Prostate gland (tissue), 2 donors: ENCODE measurements at regions not wholly inside any gene's neighbourhood (a gene's known extent, or its start where the extent isn't known, plus 50 kb on each side); places are given as distances from the start of the nearest gene placed in this dataset.

ENCODE experiments used
- DNase-seq: peaks from one replicate; pipeline ENCODE4 v3.0.0-alpha.2; 2019; ENCODE audit warnings: low spot score
- H3K27ac ChIP-seq, 2 donors: fragments of 200-600 bp; sonication (generic); 2 replicates each; pipeline ENCODE4 v1.5.1; 2017 to 2019
- H3K27me3 ChIP-seq: fragments of 200-600 bp; sonication (generic); replicated peaks from 2 replicates; pipeline ENCODE4 v1.5.1; 2019; ENCODE audit not compliant: insufficient read depth
- H3K36me3 ChIP-seq, 2 donors: fragments of 200-600 bp; sonication (generic); 1 replicate in 1 of 2; 2 replicates in 1 of 2; pipeline versions ENCODE4 v1.5.1 to v1.8.1; 2017 to 2019
- H3K4me1 ChIP-seq: fragments of 200-600 bp; sonication (generic); replicated peaks from 2 replicates; pipeline ENCODE4 v1.5.1; 2019
- H3K4me3 ChIP-seq, 2 donors: fragments of 200-600 bp; sonication (generic); 2 replicates each; pipeline ENCODE4 v1.5.1; 2017 to 2019
- H3K9me3 ChIP-seq: fragments of 200-600 bp; sonication (generic); 2 replicates; pipeline ENCODE4 v1.5.1; 2017
- CTCF ChIP-seq, 4 experiments: fragments of 200-600 bp in 2 of 4; fragments of 450-650 bp in 2 of 4; sonication (generic) in 2 of 4; IDR thresholded peaks; 1 replicate in 3 of 4; 2 replicates in 1 of 4; pipeline ENCODE4 v1.5.1; 2016 to 2019; ENCODE audit warnings: antibody characterized with exemption in 4 of 4, mild to moderate bottlenecking in 2 of 4, moderate library complexity in 2 of 4
- POLR2A ChIP-seq: fragments of 450-650 bp; IDR thresholded peaks from one replicate; pipeline ENCODE4 v1.6.1; 2016; ENCODE audit warnings: antibody characterized with exemption, mild to moderate bottlenecking
- POLR2AphosphoS5 ChIP-seq: sonication (generic); formaldehyde crosslinking; IDR thresholded peaks from one replicate; pipeline ENCODE4 v1.6.1; 2017; ENCODE audit warnings: antibody characterized with exemption
- WGBS: methylation state at CpG from one replicate; pipeline ENCODE4 v1.1.5; 2018; 5-methylcytosine and 5-hydroxymethylcytosine counted together
- intact Hi-C: fragments of 100-400 bp; cut with DNase I; formaldehyde crosslinking; loops from one replicate; pipeline ENCODE4 v1.14.2; 2022

GRCh38 chr2:59658906-59659635, 894.4 kb downstream of the BCL11A start:
- DNase-seq = no peak
- intact Hi-C loops = no loop called here
- H3K27ac ChIP-seq = no peak overlapping the region
- no peaks in the 10 kb centered on the region for H3K27me3 ChIP-seq
- no peaks in the 10 kb centered on the region for H3K4me1 ChIP-seq
- 85% methylated on average over 7 of the region's 7 CpGs for WGBS
- no peaks in the 10 kb centered on the region for H3K9me3 ChIP-seq
- no peaks in the 10 kb centered on the region for H3K36me3 ChIP-seq
- no peak overlapping the region for H3K4me3 ChIP-seq
- TF ChIP-seq POLR2AphosphoS5 (no peak), POLR2A (no peak), CTCF (IDR thresholded peaks at IDR 0.05) (no peak)

GRCh38 chr2:59655809-59656208, 897.6 kb downstream of the BCL11A start:
- H3K9me3 ChIP-seq = no peaks in the 10 kb centered on the region
- WGBS = 85% methylated on average over 9 of the region's 9 CpGs
- no peaks in the 10 kb centered on the region for H3K4me1 ChIP-seq
- intact Hi-C loops = no loop called here
- H3K4me3 ChIP-seq = no peak overlapping the region
- no peaks in the 10 kb centered on the region for H3K36me3 ChIP-seq
- DNase-seq = peak; percentile 17
- H3K27me3 ChIP-seq = no peaks in the 10 kb centered on the region
- TF ChIP-seq POLR2AphosphoS5 (no peak), POLR2A (no peak), CTCF (IDR thresholded peaks at IDR 0.05) (no peak)
- H3K27ac ChIP-seq = no peak overlapping the region

DNA sequence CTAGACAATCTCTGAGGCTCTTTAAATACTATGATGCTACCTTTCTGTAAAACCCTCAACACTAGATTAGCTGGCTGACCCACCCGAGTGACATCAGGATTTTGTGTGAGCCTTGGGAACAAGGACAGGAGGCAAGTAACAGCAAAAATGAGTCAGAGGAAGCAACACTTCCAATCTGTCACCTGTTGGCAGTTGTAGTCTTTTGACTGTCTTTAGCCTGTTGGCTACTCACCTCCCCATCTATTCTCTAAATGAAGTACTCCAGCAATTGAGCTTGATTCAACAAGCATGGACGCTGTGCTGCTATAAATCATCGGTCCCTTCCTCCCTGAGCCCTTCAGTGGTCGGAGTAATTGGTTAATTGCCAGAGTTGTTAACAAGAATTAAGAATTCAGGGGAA, 898.7 kb downstream of the BCL11A start:
- no peak overlapping the region for H3K27ac ChIP-seq
- TF ChIP-seq POLR2A (no peak), POLR2AphosphoS5 (no peak), CTCF (IDR thresholded peaks at IDR 0.05) (no peak)
- H3K4me3 ChIP-seq = no peak overlapping the region
- no peaks in the 10 kb centered on the region for H3K36me3 ChIP-seq
- H3K27me3 ChIP-seq = no peaks in the 10 kb centered on the region
- WGBS = 26% methylated on average over 4 of the region's 4 CpGs
- intact Hi-C loops = no loop called here
- no peaks in the 10 kb centered on the region for H3K9me3 ChIP-seq
- DNase-seq = peak; percentile 13
- H3K4me1 ChIP-seq = no peaks in the 10 kb centered on the region

DNA sequence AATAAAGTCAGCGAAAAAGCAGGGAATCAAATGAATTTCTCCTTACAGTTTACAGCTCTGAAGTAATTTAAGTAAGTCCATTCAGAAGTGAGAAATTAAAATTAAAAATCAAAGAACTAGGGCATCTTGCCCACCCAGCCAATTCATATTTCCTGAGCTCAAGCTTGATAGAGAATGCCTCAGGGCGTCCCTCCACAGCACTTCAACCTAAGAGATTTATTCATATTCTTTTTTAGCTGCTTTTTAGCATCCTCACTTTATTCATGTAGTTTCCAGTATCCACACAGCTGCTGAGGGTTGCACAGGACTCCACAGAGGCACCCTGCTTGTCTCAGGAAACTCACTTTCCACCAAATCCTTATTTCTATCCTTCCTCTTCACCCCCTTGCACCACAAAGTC, 900.3 kb downstream of the BCL11A start:
- DNase-seq = no peak
- no peaks in the 10 kb centered on the region for H3K4me1 ChIP-seq
- intact Hi-C loops = no loop called here

More for the DNA sequence above, 900.3 kb downstream of the BCL11A start:
- WGBS = 49% methylated on average over 2 of the region's 2 CpGs
- H3K4me3 ChIP-seq = no peak overlapping the region
- H3K9me3 ChIP-seq = no peaks in the 10 kb centered on the region
- no peaks in the 10 kb centered on the region for H3K27me3 ChIP-seq
- H3K36me3 ChIP-seq = no peaks in the 10 kb centered on the region
- no peak overlapping the region for H3K27ac ChIP-seq
- TF ChIP-seq POLR2A (no peak), POLR2AphosphoS5 (no peak), CTCF (IDR thresholded peaks at IDR 0.05) (no peak)
